PC-9 (cell line): ENCODE measurements at regions not wholly inside any gene's neighbourhood (a gene's known extent, or its start where the extent isn't known, plus 50 kb on each side); places are given as distances from the start of the nearest gene placed in this dataset.

Experiments used
- BruUV-seq: library from RNA; stranded (reverse); fragments of 400-500 nt; replicated peaks from 2 replicates; lab custom pipeline; 2021; lab: Mats Ljungman, UMichigan
- CTCF ChIA-PET: fragments of 300-600 bp; sonication (Branson Sonifier 250); formaldehyde crosslinking; loops from one replicate; lab custom pipeline; 2022; ENCODE audit warnings: antibody characterized with exemption; lab: Charles Lee
- POLR2A ChIA-PET: fragments of 300-600 bp; sonication (Branson Sonifier 250); formaldehyde crosslinking; loops from one replicate; lab custom pipeline; 2022; ENCODE audit warnings: antibody characterized with exemption; ENCODE audit not compliant: unreplicated experiment; lab: Charles Lee
- DNase-seq, 2 experiments: peaks; one replicate each; pipeline versions ENCODE4 v3.0.0 to v3.0.0-alpha.2; 2015 to 2022; ENCODE audit warnings: mixed read lengths in 1 of 2
- H2AFZ ChIP-seq: fragments of 200-600 bp; sonication (generic); 2 replicates; pipeline ENCODE4 v1.8.1; 2017; ENCODE audit warnings: antibody characterized with exemption
- H3F3A ChIP-seq: fragments of 200-600 bp; sonication (generic); 2 replicates; pipeline ENCODE4 v1.8.1; 2017; ENCODE audit warnings: antibody characterized with exemption, mild to moderate bottlenecking, low read depth; ENCODE audit not compliant: insufficient read depth
- H3K27ac ChIP-seq: fragments of 200-600 bp; sonication (generic); 2 replicates; pipeline ENCODE4 v1.6.1; 2016; ENCODE audit warnings: mixed run types
- H3K27me3 ChIP-seq: fragments of 200-600 bp; sonication (generic); 2 replicates; pipeline ENCODE4 v1.6.1; 2016; ENCODE audit warnings: low read depth, mixed run types; ENCODE audit not compliant: insufficient read depth
- H3K36me3 ChIP-seq: fragments of 200-600 bp; sonication (generic); 2 replicates; pipeline ENCODE4 v1.6.1; 2016; ENCODE audit warnings: low read depth, mixed run types
- H3K4me1 ChIP-seq: fragments of 200-600 bp; sonication (generic); replicated peaks from 2 replicates; pipeline ENCODE4 v1.6.1; 2016; ENCODE audit warnings: mixed run types; ENCODE audit not compliant: insufficient read depth
- H3K4me2 ChIP-seq: fragments of 200-600 bp; sonication (generic); 2 replicates; pipeline ENCODE4 v1.6.1; 2017; ENCODE audit warnings: mixed run types
- H3K4me3 ChIP-seq: fragments of 200-600 bp; sonication (generic); 2 replicates; pipeline ENCODE4 v1.6.1; 2016; ENCODE audit warnings: mixed run types
- H3K79me2 ChIP-seq: fragments of 200-600 bp; sonication (generic); 2 replicates; pipeline ENCODE4 v1.6.1; 2017; ENCODE audit warnings: low read depth, mixed run types
- H3K9me2 ChIP-seq: fragments of 200-600 bp; sonication (generic); 2 replicates; pipeline ENCODE4 v1.8.1; 2017; ENCODE audit warnings: mild to moderate bottlenecking; ENCODE audit not compliant: insufficient read depth
- H3K9me3 ChIP-seq: fragments of 200-600 bp; sonication (generic); 2 replicates; pipeline ENCODE4 v1.8.1; 2016; ENCODE audit warnings: low read depth; ENCODE audit not compliant: insufficient read depth
- H4K20me1 ChIP-seq: fragments of 200-600 bp; sonication (generic); 2 replicates; pipeline ENCODE4 v1.8.1; 2017; ENCODE audit not compliant: insufficient read depth
- EZH2 ChIP-seq: fragments of 200-600 bp; sonication (generic); IDR thresholded peaks from 2 replicates; pipeline ENCODE4 v1.8.0; 2017; ENCODE audit warnings: antibody characterized with exemption, low read depth
- intact Hi-C: fragments of 100-400 bp; cut with micrococcal nuclease; formaldehyde crosslinking; loops from one replicate; pipeline ENCODE4 v1.10.0; 2022; ENCODE audit not compliant: unreplicated experiment
- TF ChIP-seq, protein P1 (sequence below): fragments of 200-600 bp; sonication (generic); conservative IDR thresholded peaks from 2 replicates; pipeline ENCODE4 v1.6.1; 2017; ENCODE audit warnings: mixed run types, antibody characterized with exemption, mild to moderate bottlenecking, moderate library complexity

DNA sequence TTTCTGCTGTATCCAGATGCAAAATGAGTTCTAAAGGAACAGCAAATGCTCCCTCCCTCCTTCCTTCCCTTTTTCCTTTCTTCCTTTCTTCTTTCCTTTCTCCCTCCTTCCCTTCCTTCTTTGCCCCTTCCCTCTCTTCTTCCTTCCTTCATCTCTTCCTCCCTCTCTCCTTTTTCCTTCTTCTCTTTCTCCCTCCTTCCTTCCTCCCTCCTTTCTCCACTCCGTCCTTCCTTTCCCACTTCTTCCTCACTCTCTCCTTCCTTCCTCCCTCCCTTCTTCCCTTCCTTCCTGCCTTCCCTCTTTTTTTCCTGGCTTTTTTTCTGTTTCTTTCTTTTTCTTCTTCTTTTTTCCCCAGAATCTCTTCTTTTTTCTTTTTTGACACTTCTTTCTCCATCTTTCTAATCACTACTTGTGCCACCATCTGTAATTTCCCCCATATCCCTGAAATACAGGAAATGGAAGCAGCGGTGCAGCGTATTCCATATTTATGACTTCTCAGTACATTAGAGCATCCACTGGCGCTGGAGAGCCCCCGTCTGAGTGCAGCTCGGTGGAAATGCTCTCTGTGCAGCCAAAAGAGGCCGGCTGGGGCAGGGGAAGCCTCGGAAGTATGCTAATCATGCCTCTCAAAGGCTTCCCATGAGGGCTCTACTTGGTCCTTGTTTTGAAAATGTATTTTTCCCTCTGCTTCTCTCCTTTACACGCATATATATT, 275.6 kb downstream of the TSHZ3 start:
- Histone ChIP-seq H3F3A (no peaks in the 10 kb centered on the region), H3K4me1 (no peaks in the 10 kb centered on the region), H3K27ac (no peak overlapping the region), H3K9me2 (no peaks in the 10 kb centered on the region), H2AFZ (no peak overlapping the region), H3K79me2 (no peaks in the 10 kb centered on the region), H3K4me2 (no peak overlapping the region), H3K36me3 (no peaks in the 10 kb centered on the region), H3K4me3 (no peak overlapping the region), H4K20me1 (no peaks in the 10 kb centered on the region), H3K9me3 (no peaks in the 10 kb centered on the region), H3K27me3 (peaks cover 49% of the 10 kb centered on the region)
- ChIA-PET POLR2A (no interaction called here), CTCF (no interaction called here)
- no TSS peak for BruUV-seq
- TF ChIP-seq EZH2: no peak
- TF ChIP-seq, protein P1, sequence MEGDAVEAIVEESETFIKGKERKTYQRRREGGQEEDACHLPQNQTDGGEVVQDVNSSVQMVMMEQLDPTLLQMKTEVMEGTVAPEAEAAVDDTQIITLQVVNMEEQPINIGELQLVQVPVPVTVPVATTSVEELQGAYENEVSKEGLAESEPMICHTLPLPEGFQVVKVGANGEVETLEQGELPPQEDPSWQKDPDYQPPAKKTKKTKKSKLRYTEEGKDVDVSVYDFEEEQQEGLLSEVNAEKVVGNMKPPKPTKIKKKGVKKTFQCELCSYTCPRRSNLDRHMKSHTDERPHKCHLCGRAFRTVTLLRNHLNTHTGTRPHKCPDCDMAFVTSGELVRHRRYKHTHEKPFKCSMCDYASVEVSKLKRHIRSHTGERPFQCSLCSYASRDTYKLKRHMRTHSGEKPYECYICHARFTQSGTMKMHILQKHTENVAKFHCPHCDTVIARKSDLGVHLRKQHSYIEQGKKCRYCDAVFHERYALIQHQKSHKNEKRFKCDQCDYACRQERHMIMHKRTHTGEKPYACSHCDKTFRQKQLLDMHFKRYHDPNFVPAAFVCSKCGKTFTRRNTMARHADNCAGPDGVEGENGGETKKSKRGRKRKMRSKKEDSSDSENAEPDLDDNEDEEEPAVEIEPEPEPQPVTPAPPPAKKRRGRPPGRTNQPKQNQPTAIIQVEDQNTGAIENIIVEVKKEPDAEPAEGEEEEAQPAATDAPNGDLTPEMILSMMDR: no peak
- no peak for DNase-seq
- intact Hi-C loops: no loop called here

DNA sequence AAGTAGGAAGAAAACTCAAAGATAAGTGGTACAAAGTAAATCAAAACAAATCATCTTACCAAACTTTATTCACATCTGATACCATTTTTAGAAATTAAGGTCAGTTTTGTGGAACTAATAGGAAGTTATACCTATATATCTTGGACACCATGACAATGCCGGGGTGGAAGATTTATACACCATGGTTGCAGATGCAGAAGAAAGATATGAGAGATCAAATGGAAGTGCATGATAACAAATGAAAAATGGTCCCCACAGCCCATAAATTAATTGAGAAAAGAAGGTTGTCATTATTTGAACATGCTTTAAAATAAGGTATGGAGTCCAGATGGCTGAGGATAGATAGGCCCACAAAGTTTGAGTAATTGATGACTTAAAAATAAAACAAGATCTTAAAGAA, 276.8 kb downstream of the TSHZ3 start:
- Histone ChIP-seq H3K9me2 (no peaks in the 10 kb centered on the region), H3K9me3 (no peaks in the 10 kb centered on the region), H3K36me3 (no peaks in the 10 kb centered on the region), H2AFZ (no peak overlapping the region), H3K4me2 (no peak overlapping the region), H3K27ac (no peak overlapping the region), H3K4me3 (no peak overlapping the region), H3F3A (no peaks in the 10 kb centered on the region), H4K20me1 (no peaks in the 10 kb centered on the region), H3K79me2 (no peaks in the 10 kb centered on the region), H3K4me1 (no peaks in the 10 kb centered on the region), H3K27me3 (peaks cover 60% of the 10 kb centered on the region)
- no peak for DNase-seq
- BruUV-seq: no TSS peak
- TF ChIP-seq, protein P1: no peak
- TF ChIP-seq EZH2: no peak
- ChIA-PET POLR2A (no interaction called here), CTCF (no interaction called here)
- intact Hi-C loops: no loop called here

DNA sequence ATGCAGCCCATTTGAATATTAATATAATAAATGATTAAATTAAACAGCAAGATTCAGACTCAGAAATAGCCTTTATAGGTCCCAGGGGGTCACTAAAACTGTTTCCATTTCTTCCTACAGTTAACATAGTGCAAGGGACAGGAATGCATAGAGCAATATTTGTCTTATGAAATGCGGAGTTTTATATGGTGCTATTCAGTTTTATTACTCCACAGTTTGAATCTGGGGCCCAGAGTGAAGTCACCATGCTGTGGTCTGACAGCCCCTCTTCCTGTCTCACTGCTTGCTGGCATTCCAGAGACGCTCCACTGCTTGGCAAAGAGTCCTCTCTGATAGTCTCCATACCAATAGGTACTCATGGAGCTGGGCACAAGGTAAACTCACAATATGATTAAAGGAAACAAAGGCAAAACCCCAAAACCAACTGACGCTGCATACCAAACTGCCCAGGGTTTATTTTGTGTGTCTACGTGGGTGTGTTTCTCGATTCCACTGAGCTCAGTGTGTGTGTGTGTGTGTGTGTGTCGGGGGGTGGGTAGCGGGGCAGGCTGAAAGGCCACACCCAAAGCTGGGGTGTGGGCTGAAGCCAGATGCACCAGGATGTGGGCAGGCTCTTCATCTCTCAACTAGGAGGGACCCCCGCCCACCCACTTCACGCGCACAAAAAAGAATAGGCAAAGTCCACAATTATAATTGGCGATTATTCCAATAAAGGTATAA, 277.9 kb downstream of the TSHZ3 start:
- H3K27ac ChIP-seq: no peak overlapping the region
- POLR2A ChIA-PET: no interaction called here
- peaks cover 64% of the 10 kb centered on the region for H3K27me3 ChIP-seq
- CTCF ChIA-PET: no interaction called here
- no peak overlapping the region for H2AFZ ChIP-seq
- no peak overlapping the region for H3K4me2 ChIP-seq
- DNase-seq: no peak
- H3K79me2 ChIP-seq: no peaks in the 10 kb centered on the region
- H3K36me3 ChIP-seq: no peaks in the 10 kb centered on the region
- no TSS peak for BruUV-seq
- no peak for TF ChIP-seq EZH2
- TF ChIP-seq, protein P1: no peak
- no peaks in the 10 kb centered on the region for H3K4me1 ChIP-seq
- H3K4me3 ChIP-seq: no peak overlapping the region
- H4K20me1 ChIP-seq: no peaks in the 10 kb centered on the region
- intact Hi-C loops: no loop called here
- no peaks in the 10 kb centered on the region for H3K9me3 ChIP-seq
- no peaks in the 10 kb centered on the region for H3K9me2 ChIP-seq
- no peaks in the 10 kb centered on the region for H3F3A ChIP-seq
